Natural killer cell (primary cell): ENCODE measurements at regions not wholly inside any gene's neighbourhood (a gene's known extent, or its start where the extent isn't known, plus 50 kb on each side); places are given as distances from the start of the nearest gene placed in this dataset.

ENCODE experiments used
- ATAC-seq, 3 donors: fragments of 150-1000 bp in 2 of 3; fragments of 200-7000 bp in 1 of 3; cut with Tn5 transposase; 1 replicate in 1 of 3; 2 replicates in 2 of 3; pipeline ENCODE4 v1.10.0; 2021; ENCODE audit warnings: mild to moderate bottlenecking in 2 of 3, moderate library complexity in 2 of 3
- DNase-seq, 2 donors: peaks; one replicate each; pipeline versions ENCODE4 v3.0.0 to v3.0.0-alpha.2; 2013 to 2021; ENCODE audit warnings: mixed read lengths in 1 of 2
- H3K27ac ChIP-seq: one replicate; pipeline ENCODE4 v1.5.1; 2013; ENCODE audit warnings: mild to moderate bottlenecking, low read length
- H3K27me3 ChIP-seq: one replicate; pipeline ENCODE4 v1.6.1; 2013; ENCODE audit warnings: low read length; ENCODE audit not compliant: control insufficient read depth, insufficient read depth
- H3K36me3 ChIP-seq: one replicate; pipeline ENCODE4 v1.6.1; 2013; ENCODE audit warnings: low read length; ENCODE audit not compliant: control insufficient read depth, insufficient read depth
- H3K4me1 ChIP-seq: one replicate; pipeline ENCODE4 v1.6.1; 2013; ENCODE audit warnings: low read length; ENCODE audit not compliant: control insufficient read depth, insufficient read depth
- H3K4me3 ChIP-seq: one replicate; pipeline ENCODE4 v1.5.1; 2013; ENCODE audit warnings: low read length
- H3K9me3 ChIP-seq: one replicate; pipeline ENCODE4 v1.6.1; 2013; ENCODE audit warnings: low read length; ENCODE audit not compliant: control insufficient read depth, insufficient read depth
- H3K27ac Mint-ChIP-seq, 2 donors: one replicate each; pipeline ENCODE4 v1.8.0; 2022; ENCODE audit warnings: mild to moderate bottlenecking in 2 of 2, mixed read lengths in 2 of 2, moderate library complexity in 1 of 2
- H3K27me3 Mint-ChIP-seq, 2 donors: one replicate each; pipeline ENCODE4 v1.8.0; 2022; ENCODE audit warnings: low read depth in 2 of 2, mixed read lengths in 2 of 2
- H3K36me3 Mint-ChIP-seq: one replicate; pipeline ENCODE4 v1.8.0; 2022; ENCODE audit warnings: mixed read lengths
- H3K4me1 Mint-ChIP-seq, 2 donors: one replicate each; pipeline ENCODE4 v1.8.0; 2022; ENCODE audit warnings: mixed read lengths in 2 of 2
- H3K4me3 Mint-ChIP-seq: one replicate; pipeline ENCODE4 v1.8.0; 2022; ENCODE audit warnings: mild to moderate bottlenecking, moderate library complexity, mixed read lengths
- H3K9me3 Mint-ChIP-seq, 2 donors: one replicate each; pipeline ENCODE4 v1.8.0; 2022; ENCODE audit warnings: mixed read lengths in 2 of 2
- CTCF ChIP-seq: fragments of 200-600 bp; IDR thresholded peaks from one replicate; pipeline ENCODE4 v1.8.0; 2022; ENCODE audit warnings: antibody characterized with exemption
- WGBS: methylation state at CpG from one replicate; pipeline ENCODE4 v1.1.7; 2013; ENCODE audit warnings: missing lambda C conversion rate; ENCODE audit not compliant: insufficient coverage; 5-methylcytosine and 5-hydroxymethylcytosine counted together
- intact Hi-C: fragments of 100-400 bp; cut with micrococcal nuclease; formaldehyde crosslinking; loops from one replicate; pipeline ENCODE4 v1.14.2; 2022

DNA sequence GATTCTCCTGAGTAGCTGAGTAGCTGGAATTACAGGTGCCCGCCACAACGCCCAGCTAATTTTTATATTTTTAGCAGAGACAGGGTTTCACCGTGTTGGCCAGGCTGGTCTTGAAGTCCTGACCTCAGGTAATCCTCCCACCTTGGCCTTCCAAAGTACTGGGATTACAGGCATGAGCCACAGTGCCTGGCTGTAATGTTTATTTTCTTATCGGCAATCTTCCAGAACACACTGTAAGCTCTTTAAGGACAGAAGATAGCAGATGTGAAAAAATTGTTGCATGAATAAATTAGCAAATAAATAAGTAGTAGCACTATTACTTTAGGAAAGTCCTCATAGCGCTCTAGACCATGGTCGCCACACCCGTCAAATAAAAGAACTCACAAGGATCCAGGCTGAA is 100.5 kb downstream of the ENC1 start:
- Mint-ChIP-seq H3K4me1 (no peaks in the 10 kb centered on the region), H3K36me3 (no peaks in the 10 kb centered on the region), H3K27me3 (peaks cover 0 to 3% of the 10 kb centered on the region in 2 donors), H3K27ac (no peak overlapping the region), H3K9me3 (no peaks in the 10 kb centered on the region), H3K4me3 (no peak overlapping the region)
- intact Hi-C loops = no loop called here
- 92% methylated on average over 7 of the region's 7 CpGs for WGBS
- Histone ChIP-seq H3K27me3 (no peaks in the 10 kb centered on the region), H3K27ac (no peak overlapping the region), H3K4me1 (no peaks in the 10 kb centered on the region), H3K4me3 (no peak overlapping the region), H3K9me3 (no peaks in the 10 kb centered on the region), H3K36me3 (no peaks in the 10 kb centered on the region)
- ATAC-seq (no peak), DNase-seq (no peak)
- no peak for TF ChIP-seq CTCF

DNA sequence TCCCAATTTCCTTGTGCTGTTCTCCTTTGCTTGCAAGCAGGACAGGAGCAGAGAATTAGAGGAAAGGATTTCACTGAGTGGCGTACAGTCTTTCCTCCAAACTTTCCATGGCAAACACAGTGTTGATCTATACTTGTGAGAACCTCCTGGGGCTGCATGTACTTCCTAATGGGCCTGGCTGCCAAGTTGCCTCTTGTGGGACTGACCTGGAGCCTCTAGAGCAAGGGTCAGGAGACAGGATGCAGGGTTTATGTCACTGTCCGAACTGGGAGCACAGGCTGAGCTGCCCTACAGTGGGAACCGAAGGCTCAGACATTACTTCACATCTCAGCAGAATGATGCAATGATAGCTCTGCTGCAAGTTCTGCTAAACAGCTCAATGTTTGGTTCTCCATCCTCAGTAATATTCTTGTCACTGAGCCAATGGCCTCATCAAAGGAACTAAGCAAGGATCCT is 102.3 kb downstream of the ENC1 start:
- Histone ChIP-seq H3K27me3 (no peaks in the 10 kb centered on the region), H3K4me3 (no peak overlapping the region), H3K4me1 (no peaks in the 10 kb centered on the region), H3K36me3 (no peaks in the 10 kb centered on the region), H3K9me3 (no peaks in the 10 kb centered on the region), H3K27ac (no peak overlapping the region)
- ATAC-seq (peak in 1 of 3 donors; percentile 65), DNase-seq (no peak)
- Mint-ChIP-seq H3K4me3 (no peak overlapping the region), H3K4me1 (no peaks in the 10 kb centered on the region), H3K36me3 (peaks cover 10% of the 10 kb centered on the region), H3K27me3 (no peaks in the 10 kb centered on the region), H3K27ac (no peak overlapping the region), H3K9me3 (peaks cover 2 to 8% of the 10 kb centered on the region in 2 donors)
- intact Hi-C loops = no loop called here
- 74% methylated on average over 3 of the region's 3 CpGs for WGBS
- TF ChIP-seq CTCF = no peak

- 93% methylated on average over 1 of the region's 1 CpG for WGBS
- peaks cover 2 to 8% of the 10 kb centered on the region in 2 donors for H3K9me3 Mint-ChIP-seq
- no peak overlapping the region for H3K4me3 ChIP-seq
- intact Hi-C loops = no loop called here
- no peaks in the 10 kb centered on the region for H3K36me3 ChIP-seq
- peaks cover 10% of the 10 kb centered on the region for H3K36me3 Mint-ChIP-seq
- H3K4me1 Mint-ChIP-seq = no peaks in the 10 kb centered on the region
- H3K27me3 Mint-ChIP-seq = no peaks in the 10 kb centered on the region
- TF ChIP-seq CTCF = no peak
- no peak overlapping the region for H3K27ac Mint-ChIP-seq
- no peaks in the 10 kb centered on the region for H3K27me3 ChIP-seq
- no peaks in the 10 kb centered on the region for H3K4me1 ChIP-seq
- no peak overlapping the region for H3K27ac ChIP-seq
- no peaks in the 10 kb centered on the region for H3K9me3 ChIP-seq
- H3K4me3 Mint-ChIP-seq = no peak overlapping the region
- ATAC-seq (no peak), DNase-seq (no peak)
Measured at GRCh38 chr5:74536658-74537057, 103.9 kb downstream of the ENC1 start.

DNA sequence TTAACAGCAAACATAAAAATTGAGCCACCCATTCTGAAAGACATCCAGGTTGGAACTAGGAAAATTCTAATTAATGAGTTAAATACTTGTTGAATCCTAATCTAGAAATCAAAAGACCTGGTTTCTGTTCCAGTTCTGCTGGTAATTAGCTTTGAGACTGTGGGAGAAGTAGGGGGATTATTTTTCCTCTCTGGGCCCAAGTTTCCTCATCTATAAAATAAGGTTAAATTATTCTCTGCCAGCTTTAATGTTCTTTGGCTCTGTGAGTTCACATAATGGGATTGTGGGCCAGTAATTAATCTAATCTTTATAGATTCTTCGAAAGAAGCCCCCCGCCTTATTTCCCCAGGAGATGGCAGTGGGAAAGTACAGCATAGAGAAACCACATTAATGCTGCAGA is 104.6 kb downstream of the ENC1 start:
- H3K4me3 Mint-ChIP-seq = no peak overlapping the region
- ATAC-seq = no peak
- intact Hi-C loops = no loop called here

More for the DNA sequence above, 104.6 kb downstream of the ENC1 start:
- no peaks in the 10 kb centered on the region for H3K4me1 Mint-ChIP-seq
- no peak overlapping the region for H3K27ac ChIP-seq
- peaks cover 2 to 8% of the 10 kb centered on the region in 2 donors for H3K9me3 Mint-ChIP-seq
- H3K4me3 ChIP-seq = no peak overlapping the region
- H3K9me3 ChIP-seq = no peaks in the 10 kb centered on the region
- 85% methylated on average over 2 of the region's 2 CpGs for WGBS
- DNase-seq = no peak
- no peaks in the 10 kb centered on the region for H3K27me3 ChIP-seq
- H3K4me1 ChIP-seq = no peaks in the 10 kb centered on the region
- no peak for TF ChIP-seq CTCF
- no peaks in the 10 kb centered on the region for H3K36me3 ChIP-seq
- H3K27ac Mint-ChIP-seq = no peak overlapping the region
- H3K27me3 Mint-ChIP-seq = no peaks in the 10 kb centered on the region
- H3K36me3 Mint-ChIP-seq = peaks cover 10% of the 10 kb centered on the region
